WTC11 (cell line): ENCODE measurements at regions not wholly inside any gene's neighbourhood (a gene's known extent, or its start where the extent isn't known, plus 50 kb on each side); places are given as distances from the start of the nearest gene placed in this dataset.

Experiments used
- ATAC-seq: fragments of 200-7000 bp; cut with Tn5 transposase; 2 replicates; pipeline ENCODE4 v1.10.0; 2021; ENCODE audit warnings: mild to moderate bottlenecking, moderate library complexity
- CTCF ChIA-PET: fragments of 300-600 bp; sonication (Branson Sonifier 250); formaldehyde crosslinking; loops from one replicate; lab custom pipeline; 2021; ENCODE audit warnings: antibody characterized with exemption; lab: Charles Lee
- POLR2A ChIA-PET: fragments of 350-600 bp; sonication (Branson Sonifier 250); formaldehyde crosslinking; loops from one replicate; lab custom pipeline; 2021; ENCODE audit warnings: antibody characterized with exemption; lab: Charles Lee
- DNase-seq: peaks from one replicate; pipeline ENCODE4 v3.0.0; 2021; ENCODE audit warnings: low spot score
- H3K27ac Mint-ChIP-seq: 2 replicates; pipeline ENCODE4 v1.8.0; 2021; ENCODE audit warnings: mixed read lengths
- H3K27me3 Mint-ChIP-seq: 2 replicates; pipeline ENCODE4 v1.8.0; 2021; ENCODE audit warnings: low read depth, mild to moderate bottlenecking, moderate library complexity, mixed read lengths
- H3K36me3 Mint-ChIP-seq: 2 replicates; pipeline ENCODE4 v1.8.0; 2021; ENCODE audit warnings: mixed read lengths
- H3K4me1 Mint-ChIP-seq: 2 replicates; pipeline ENCODE4 v1.8.0; 2022; ENCODE audit warnings: mixed read lengths
- H3K4me3 Mint-ChIP-seq: 2 replicates; pipeline ENCODE4 v1.8.0; 2021; ENCODE audit warnings: mild to moderate bottlenecking, moderate library complexity, mixed read lengths
- H3K9me3 Mint-ChIP-seq: 2 replicates; pipeline ENCODE4 v1.8.0; 2021; ENCODE audit warnings: mixed read lengths
- CBFB ChIP-seq: sonication (generic); formaldehyde crosslinking; IDR thresholded peaks from 2 replicates; pipeline ENCODE4 v1.8.1; 2022; ENCODE audit warnings: mild to moderate bottlenecking, low read depth, missing genetic modification reagents
- CREB1 ChIP-seq: sonication (generic); formaldehyde crosslinking; IDR thresholded peaks from 2 replicates; pipeline ENCODE4 v1.8.0; 2023; ENCODE audit warnings: mild to moderate bottlenecking, missing genetic modification reagents
- FOXJ3 ChIP-seq: sonication (generic); formaldehyde crosslinking; IDR thresholded peaks from 2 replicates; pipeline ENCODE4 v1.9.0; 2021; ENCODE audit warnings: missing genetic modification reagents, mild to moderate bottlenecking, borderline replicate concordance
- JAZF1 ChIP-seq: fragments of 250-450 bp; sonication (Bioruptor Pico); IDR thresholded peaks from 2 replicates; pipeline ENCODE4 v1.9.0; 2021; ENCODE audit warnings: moderate library complexity, mild to moderate bottlenecking, inconsistent platforms
- NFE2L1 ChIP-seq: sonication (generic); formaldehyde crosslinking; IDR thresholded peaks from 2 replicates; pipeline ENCODE4 v1.8.1; 2023; ENCODE audit warnings: missing genetic modification reagents
- NR2C2 ChIP-seq: sonication (generic); formaldehyde crosslinking; IDR thresholded peaks from 2 replicates; pipeline ENCODE4 v1.8.0; 2022; ENCODE audit warnings: mild to moderate bottlenecking, missing genetic modification reagents
- PRRX2 ChIP-seq: fragments of 250-450 bp; sonication (Bioruptor Pico); IDR thresholded peaks from 2 replicates; pipeline ENCODE4 v1.8.0; 2021; ENCODE audit warnings: mild to moderate bottlenecking
- SMAD3 ChIP-seq: sonication (generic); formaldehyde crosslinking; IDR thresholded peaks from 2 replicates; pipeline ENCODE4 v1.8.0; 2022; ENCODE audit warnings: missing genetic modification reagents, mild to moderate bottlenecking, borderline replicate concordance
- SP1 ChIP-seq: sonication (generic); formaldehyde crosslinking; conservative IDR thresholded peaks from 2 replicates; pipeline ENCODE4 v1.8.1; 2022; ENCODE audit warnings: missing genetic modification reagents
- TEAD4 ChIP-seq: sonication (generic); formaldehyde crosslinking; IDR thresholded peaks from 2 replicates; pipeline ENCODE4 v1.8.0; 2022; ENCODE audit warnings: mild to moderate bottlenecking, missing genetic modification reagents
- ZNF263 ChIP-seq: sonication (generic); formaldehyde crosslinking; IDR thresholded peaks from 2 replicates; pipeline ENCODE4 v1.8.1; 2022; ENCODE audit warnings: low read depth, mild to moderate bottlenecking, moderate library complexity, missing genetic modification reagents
- TF ChIP-seq, protein P1 (sequence below): fragments of 250-450 bp; sonication (Bioruptor Pico); conservative IDR thresholded peaks from 2 replicates; pipeline ENCODE4 v1.9.0; 2021; ENCODE audit warnings: mild to moderate bottlenecking
- TF ChIP-seq, protein P2 (sequence below): sonication (generic); formaldehyde crosslinking; IDR thresholded peaks from 2 replicates; pipeline ENCODE4 v1.8.0; 2023; ENCODE audit warnings: missing genetic modification reagents, mild to moderate bottlenecking, borderline replicate concordance
- TF ChIP-seq, protein P3 (sequence below): sonication (generic); formaldehyde crosslinking; conservative IDR thresholded peaks from 2 replicates; pipeline ENCODE4 v1.8.1; 2023; ENCODE audit warnings: mild to moderate bottlenecking, low read depth, missing genetic modification reagents, moderate library complexity
- TF ChIP-seq, protein P4 (sequence below): sonication (generic); formaldehyde crosslinking; IDR thresholded peaks from 2 replicates; pipeline ENCODE4 v1.8.1; 2023; ENCODE audit warnings: mild to moderate bottlenecking, missing genetic modification reagents
- TF ChIP-seq, protein P5 (sequence below): sonication (generic); formaldehyde crosslinking; conservative IDR thresholded peaks from 2 replicates; pipeline ENCODE4 v1.8.1; 2022; ENCODE audit warnings: mild to moderate bottlenecking, missing genetic modification reagents
- TF ChIP-seq, protein P6 (sequence below): sonication (generic); formaldehyde crosslinking; IDR thresholded peaks from 2 replicates; pipeline ENCODE4 v1.8.0; 2023; ENCODE audit warnings: missing genetic modification reagents
- TF ChIP-seq, protein P7 (sequence below): sonication (generic); formaldehyde crosslinking; IDR thresholded peaks from 2 replicates; pipeline ENCODE4 v1.8.1; 2022; ENCODE audit warnings: low read depth, missing genetic modification reagents, borderline replicate concordance
- TF ChIP-seq, protein P8 (sequence below): sonication (generic); formaldehyde crosslinking; IDR thresholded peaks from 2 replicates; pipeline ENCODE4 v1.8.1; 2023; ENCODE audit warnings: mild to moderate bottlenecking, missing genetic modification reagents, moderate library complexity

DNA sequence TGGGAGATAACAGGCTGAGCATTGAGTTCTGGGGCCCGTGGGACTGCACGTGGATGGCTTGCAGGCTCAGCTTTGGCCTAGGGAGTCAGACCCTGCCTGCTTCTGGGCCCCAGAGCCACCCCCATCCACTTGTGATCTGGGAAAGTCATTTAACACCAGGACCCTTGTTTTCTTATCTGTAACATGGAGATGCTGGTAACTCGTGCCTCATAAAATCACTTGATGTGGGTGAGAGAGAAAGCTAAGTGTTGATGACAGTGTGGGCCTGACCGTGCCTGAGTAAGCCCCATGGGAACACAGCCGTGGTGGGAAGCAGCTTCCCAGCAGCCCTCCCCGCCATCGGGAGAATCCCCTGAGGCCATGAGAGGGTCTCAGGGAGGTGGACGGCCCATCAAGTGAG, 378.1 kb downstream of the GABRB3 start:
- TF ChIP-seq, protein P1, sequence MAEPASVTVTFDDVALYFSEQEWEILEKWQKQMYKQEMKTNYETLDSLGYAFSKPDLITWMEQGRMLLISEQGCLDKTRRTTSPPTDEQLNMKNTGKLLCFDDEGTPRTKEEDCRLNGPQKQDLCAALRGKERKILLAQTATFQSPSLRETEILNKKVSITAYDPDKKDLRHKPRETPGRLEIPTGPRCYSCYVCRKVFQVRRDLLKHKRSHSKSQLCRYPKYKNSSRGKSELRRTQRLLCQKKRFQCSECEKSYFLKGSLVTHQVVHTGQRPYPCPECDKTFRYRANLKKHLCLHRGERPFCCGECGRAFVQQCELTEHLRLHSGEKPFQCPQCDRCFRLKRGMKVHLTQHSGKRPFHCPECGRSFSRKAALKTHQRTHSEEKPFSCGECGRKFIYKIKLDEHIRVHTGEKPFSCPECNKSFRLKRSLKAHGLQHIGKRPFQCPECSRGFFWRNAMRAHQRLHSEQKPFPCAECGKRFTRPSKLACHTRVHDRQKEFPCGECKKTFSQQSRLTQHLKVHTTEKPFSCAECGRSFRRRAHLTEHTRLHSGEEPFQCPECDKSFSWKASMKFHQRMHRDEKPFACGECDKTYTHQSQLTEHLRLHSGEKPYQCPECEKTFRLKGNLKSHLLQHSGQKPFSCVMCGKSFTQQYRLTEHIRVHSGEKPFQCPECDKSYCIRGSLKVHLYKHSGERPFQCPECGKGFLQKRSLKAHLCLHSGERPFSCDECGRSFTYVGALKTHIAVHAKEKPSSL = no peak
- TF ChIP-seq TEAD4 (no peak), NFE2L1 (CRISPR knock-in tag) (no peak), ZNF263 (CRISPR knock-in tag) (no peak), NR2C2 (CRISPR knock-in tag) (no peak), CREB1 (no peak), CBFB (CRISPR knock-in tag) (no peak), FOXJ3 (no peak), JAZF1 (CRISPR knock-in tag) (no peak), SMAD3 (CRISPR knock-in tag) (no peak)
- TF ChIP-seq, protein P2, sequence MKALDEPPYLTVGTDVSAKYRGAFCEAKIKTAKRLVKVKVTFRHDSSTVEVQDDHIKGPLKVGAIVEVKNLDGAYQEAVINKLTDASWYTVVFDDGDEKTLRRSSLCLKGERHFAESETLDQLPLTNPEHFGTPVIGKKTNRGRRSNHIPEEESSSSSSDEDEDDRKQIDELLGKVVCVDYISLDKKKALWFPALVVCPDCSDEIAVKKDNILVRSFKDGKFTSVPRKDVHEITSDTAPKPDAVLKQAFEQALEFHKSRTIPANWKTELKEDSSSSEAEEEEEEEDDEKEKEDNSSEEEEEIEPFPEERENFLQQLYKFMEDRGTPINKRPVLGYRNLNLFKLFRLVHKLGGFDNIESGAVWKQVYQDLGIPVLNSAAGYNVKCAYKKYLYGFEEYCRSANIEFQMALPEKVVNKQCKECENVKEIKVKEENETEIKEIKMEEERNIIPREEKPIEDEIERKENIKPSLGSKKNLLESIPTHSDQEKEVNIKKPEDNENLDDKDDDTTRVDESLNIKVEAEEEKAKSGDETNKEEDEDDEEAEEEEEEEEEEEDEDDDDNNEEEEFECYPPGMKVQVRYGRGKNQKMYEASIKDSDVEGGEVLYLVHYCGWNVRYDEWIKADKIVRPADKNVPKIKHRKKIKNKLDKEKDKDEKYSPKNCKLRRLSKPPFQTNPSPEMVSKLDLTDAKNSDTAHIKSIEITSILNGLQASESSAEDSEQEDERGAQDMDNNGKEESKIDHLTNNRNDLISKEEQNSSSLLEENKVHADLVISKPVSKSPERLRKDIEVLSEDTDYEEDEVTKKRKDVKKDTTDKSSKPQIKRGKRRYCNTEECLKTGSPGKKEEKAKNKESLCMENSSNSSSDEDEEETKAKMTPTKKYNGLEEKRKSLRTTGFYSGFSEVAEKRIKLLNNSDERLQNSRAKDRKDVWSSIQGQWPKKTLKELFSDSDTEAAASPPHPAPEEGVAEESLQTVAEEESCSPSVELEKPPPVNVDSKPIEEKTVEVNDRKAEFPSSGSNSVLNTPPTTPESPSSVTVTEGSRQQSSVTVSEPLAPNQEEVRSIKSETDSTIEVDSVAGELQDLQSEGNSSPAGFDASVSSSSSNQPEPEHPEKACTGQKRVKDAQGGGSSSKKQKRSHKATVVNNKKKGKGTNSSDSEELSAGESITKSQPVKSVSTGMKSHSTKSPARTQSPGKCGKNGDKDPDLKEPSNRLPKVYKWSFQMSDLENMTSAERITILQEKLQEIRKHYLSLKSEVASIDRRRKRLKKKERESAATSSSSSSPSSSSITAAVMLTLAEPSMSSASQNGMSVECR (CRISPR knock-in tag) = no peak
- TF ChIP-seq, protein P3, sequence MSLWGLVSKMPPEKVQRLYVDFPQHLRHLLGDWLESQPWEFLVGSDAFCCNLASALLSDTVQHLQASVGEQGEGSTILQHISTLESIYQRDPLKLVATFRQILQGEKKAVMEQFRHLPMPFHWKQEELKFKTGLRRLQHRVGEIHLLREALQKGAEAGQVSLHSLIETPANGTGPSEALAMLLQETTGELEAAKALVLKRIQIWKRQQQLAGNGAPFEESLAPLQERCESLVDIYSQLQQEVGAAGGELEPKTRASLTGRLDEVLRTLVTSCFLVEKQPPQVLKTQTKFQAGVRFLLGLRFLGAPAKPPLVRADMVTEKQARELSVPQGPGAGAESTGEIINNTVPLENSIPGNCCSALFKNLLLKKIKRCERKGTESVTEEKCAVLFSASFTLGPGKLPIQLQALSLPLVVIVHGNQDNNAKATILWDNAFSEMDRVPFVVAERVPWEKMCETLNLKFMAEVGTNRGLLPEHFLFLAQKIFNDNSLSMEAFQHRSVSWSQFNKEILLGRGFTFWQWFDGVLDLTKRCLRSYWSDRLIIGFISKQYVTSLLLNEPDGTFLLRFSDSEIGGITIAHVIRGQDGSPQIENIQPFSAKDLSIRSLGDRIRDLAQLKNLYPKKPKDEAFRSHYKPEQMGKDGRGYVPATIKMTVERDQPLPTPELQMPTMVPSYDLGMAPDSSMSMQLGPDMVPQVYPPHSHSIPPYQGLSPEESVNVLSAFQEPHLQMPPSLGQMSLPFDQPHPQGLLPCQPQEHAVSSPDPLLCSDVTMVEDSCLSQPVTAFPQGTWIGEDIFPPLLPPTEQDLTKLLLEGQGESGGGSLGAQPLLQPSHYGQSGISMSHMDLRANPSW = no peak
- TF ChIP-seq, protein P4, sequence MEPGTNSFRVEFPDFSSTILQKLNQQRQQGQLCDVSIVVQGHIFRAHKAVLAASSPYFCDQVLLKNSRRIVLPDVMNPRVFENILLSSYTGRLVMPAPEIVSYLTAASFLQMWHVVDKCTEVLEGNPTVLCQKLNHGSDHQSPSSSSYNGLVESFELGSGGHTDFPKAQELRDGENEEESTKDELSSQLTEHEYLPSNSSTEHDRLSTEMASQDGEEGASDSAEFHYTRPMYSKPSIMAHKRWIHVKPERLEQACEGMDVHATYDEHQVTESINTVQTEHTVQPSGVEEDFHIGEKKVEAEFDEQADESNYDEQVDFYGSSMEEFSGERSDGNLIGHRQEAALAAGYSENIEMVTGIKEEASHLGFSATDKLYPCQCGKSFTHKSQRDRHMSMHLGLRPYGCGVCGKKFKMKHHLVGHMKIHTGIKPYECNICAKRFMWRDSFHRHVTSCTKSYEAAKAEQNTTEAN (CRISPR knock-in tag) = no peak
- TF ChIP-seq, all 79 proteins: peak for 0
- no peaks in the 10 kb centered on the region for H3K9me3 Mint-ChIP-seq
- ChIA-PET POLR2A (no interaction called here), CTCF (interaction anchor here (0.9 kb wide), 1 partner anchor 215 kb away, joined by 3 read pairs; no protein-coding TSS in a partner anchor)
- DNase-seq = no peak
- H3K27ac Mint-ChIP-seq = no peak overlapping the region
- peaks cover under 1% of the 10 kb centered on the region; the same call in 1 of the 2 replicates for H3K4me1 Mint-ChIP-seq
- H3K27me3 Mint-ChIP-seq = no peaks in the 10 kb centered on the region
- no peak for ATAC-seq
- H3K4me3 Mint-ChIP-seq = no peak overlapping the region
- H3K36me3 Mint-ChIP-seq = no peaks in the 10 kb centered on the region

DNA sequence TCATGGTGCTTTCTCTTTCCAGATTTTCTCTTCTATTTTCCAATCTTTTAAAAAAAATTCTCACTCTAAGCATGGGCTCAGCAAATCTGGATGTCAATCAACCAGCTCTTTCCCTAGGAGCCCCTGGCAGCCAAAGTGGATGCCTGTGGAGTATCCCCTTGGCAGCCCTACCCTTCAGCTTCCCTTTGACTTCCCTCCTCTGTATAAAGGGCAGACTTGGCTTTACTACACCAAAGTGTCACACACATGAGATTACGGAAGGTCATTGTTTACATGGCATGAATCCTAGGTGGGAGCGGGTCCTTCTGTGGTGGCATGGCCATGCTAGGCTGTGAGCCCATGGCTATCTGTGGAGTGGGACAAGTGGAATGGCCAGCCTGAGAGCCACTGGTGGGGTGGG, 379.9 kb downstream of the GABRB3 start:
- DNase-seq (no peak), ATAC-seq (no peak)
- H3K4me3 Mint-ChIP-seq = no peak overlapping the region
- H3K36me3 Mint-ChIP-seq = no peaks in the 10 kb centered on the region
- H3K27me3 Mint-ChIP-seq = no peaks in the 10 kb centered on the region
- no peaks in the 10 kb centered on the region for H3K9me3 Mint-ChIP-seq
- peaks cover 15% of the 10 kb centered on the region for H3K4me1 Mint-ChIP-seq
- ChIA-PET POLR2A (no interaction called here), CTCF (no interaction called here)
- H3K27ac Mint-ChIP-seq = no peak overlapping the region
- no peak for TF ChIP-seq PRRX2 (CRISPR knock-in tag)
- no peak for TF ChIP-seq CBFB (CRISPR knock-in tag)
- TF ChIP-seq, protein P5, sequence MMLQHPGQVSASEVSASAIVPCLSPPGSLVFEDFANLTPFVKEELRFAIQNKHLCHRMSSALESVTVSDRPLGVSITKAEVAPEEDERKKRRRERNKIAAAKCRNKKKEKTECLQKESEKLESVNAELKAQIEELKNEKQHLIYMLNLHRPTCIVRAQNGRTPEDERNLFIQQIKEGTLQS (CRISPR knock-in tag) = no peak
- TF ChIP-seq SP1 (CRISPR knock-in tag) = no peak
- TF ChIP-seq, protein P6, sequence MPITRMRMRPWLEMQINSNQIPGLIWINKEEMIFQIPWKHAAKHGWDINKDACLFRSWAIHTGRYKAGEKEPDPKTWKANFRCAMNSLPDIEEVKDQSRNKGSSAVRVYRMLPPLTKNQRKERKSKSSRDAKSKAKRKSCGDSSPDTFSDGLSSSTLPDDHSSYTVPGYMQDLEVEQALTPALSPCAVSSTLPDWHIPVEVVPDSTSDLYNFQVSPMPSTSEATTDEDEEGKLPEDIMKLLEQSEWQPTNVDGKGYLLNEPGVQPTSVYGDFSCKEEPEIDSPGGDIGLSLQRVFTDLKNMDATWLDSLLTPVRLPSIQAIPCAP (CRISPR knock-in tag) = no peak
- TF ChIP-seq, protein P7, sequence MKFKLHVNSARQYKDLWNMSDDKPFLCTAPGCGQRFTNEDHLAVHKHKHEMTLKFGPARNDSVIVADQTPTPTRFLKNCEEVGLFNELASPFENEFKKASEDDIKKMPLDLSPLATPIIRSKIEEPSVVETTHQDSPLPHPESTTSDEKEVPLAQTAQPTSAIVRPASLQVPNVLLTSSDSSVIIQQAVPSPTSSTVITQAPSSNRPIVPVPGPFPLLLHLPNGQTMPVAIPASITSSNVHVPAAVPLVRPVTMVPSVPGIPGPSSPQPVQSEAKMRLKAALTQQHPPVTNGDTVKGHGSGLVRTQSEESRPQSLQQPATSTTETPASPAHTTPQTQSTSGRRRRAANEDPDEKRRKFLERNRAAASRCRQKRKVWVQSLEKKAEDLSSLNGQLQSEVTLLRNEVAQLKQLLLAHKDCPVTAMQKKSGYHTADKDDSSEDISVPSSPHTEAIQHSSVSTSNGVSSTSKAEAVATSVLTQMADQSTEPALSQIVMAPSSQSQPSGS (CRISPR knock-in tag) = no peak
- no peak for TF ChIP-seq SMAD3 (CRISPR knock-in tag)
- TF ChIP-seq, protein P4 (CRISPR knock-in tag) = no peak
- TF ChIP-seq, protein P8, sequence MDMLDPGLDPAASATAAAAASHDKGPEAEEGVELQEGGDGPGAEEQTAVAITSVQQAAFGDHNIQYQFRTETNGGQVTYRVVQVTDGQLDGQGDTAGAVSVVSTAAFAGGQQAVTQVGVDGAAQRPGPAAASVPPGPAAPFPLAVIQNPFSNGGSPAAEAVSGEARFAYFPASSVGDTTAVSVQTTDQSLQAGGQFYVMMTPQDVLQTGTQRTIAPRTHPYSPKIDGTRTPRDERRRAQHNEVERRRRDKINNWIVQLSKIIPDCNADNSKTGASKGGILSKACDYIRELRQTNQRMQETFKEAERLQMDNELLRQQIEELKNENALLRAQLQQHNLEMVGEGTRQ (CRISPR knock-in tag) = no peak
